IMR-90 (cell line): ENCODE measurements at regions not wholly inside any gene's neighbourhood (a gene's known extent, or its start where the extent isn't known, plus 50 kb on each side); places are given as distances from the start of the nearest gene placed in this dataset.

Experiments used
- ATAC-seq: fragments of 200-7000 bp; cut with Tn5 transposase; 2 replicates; pipeline ENCODE4 v1.9.1; 2020; ENCODE audit warnings: low read depth, mild to moderate bottlenecking, moderate library complexity
- BruUV-seq: library from RNA; stranded (reverse); fragments of 400-500 nt; replicated peaks from 2 replicates; lab custom pipeline; 2021; lab: Mats Ljungman, UMichigan
- CTCF ChIA-PET: fragments of 300-600 bp; formaldehyde crosslinking; extraction: SDS; loops from one replicate; lab custom pipeline; 2021; ENCODE audit warnings: antibody characterized with exemption; lab: Yijun Ruan, JAX
- POLR2A ChIA-PET: fragments of 300-600 bp; sonication (Branson Sonifier 250); formaldehyde crosslinking; loops from one replicate; lab custom pipeline; 2022; ENCODE audit warnings: antibody characterized with exemption; ENCODE audit not compliant: unreplicated experiment; lab: Charles Lee
- DNase-seq: peaks from one replicate; pipeline ENCODE4 v3.0.0; 2013
- H2AFZ ChIP-seq: replicated peaks from 2 replicates; pipeline ENCODE3; 2013; ENCODE audit warnings: low read length, mild to moderate bottlenecking; ENCODE audit not compliant: poor library complexity
- H2AK5ac ChIP-seq: 2 replicates; pipeline ENCODE4 v1.6.1; 2013; ENCODE audit warnings: low read depth, low read length, inconsistent platforms
- H2AK9ac ChIP-seq: replicated peaks from 2 replicates; pipeline ENCODE3; 2013; ENCODE audit warnings: mild to moderate bottlenecking, low read depth, low read length, moderate library complexity; ENCODE audit not compliant: poor library complexity
- H2BK120ac ChIP-seq: 2 replicates; pipeline ENCODE4 v1.6.1; 2013; ENCODE audit warnings: low read depth, low read length, inconsistent platforms
- H2BK15ac ChIP-seq: 3 replicates; pipeline ENCODE4 v1.6.1; 2013; ENCODE audit warnings: low read depth, low read length, inconsistent platforms
- H2BK20ac ChIP-seq: 2 replicates; pipeline ENCODE4 v1.6.1; 2013; ENCODE audit warnings: low read depth, mild to moderate bottlenecking, inconsistent platforms, low read length, moderate library complexity
- H2BK5ac ChIP-seq: 2 replicates; pipeline ENCODE4 v1.6.1; 2013; ENCODE audit warnings: mild to moderate bottlenecking, low read depth, low read length, inconsistent platforms; ENCODE audit not compliant: poor library complexity, severe bottlenecking
- H3K14ac ChIP-seq: replicated peaks from 2 replicates; pipeline ENCODE4 v1.6.1; 2013; ENCODE audit warnings: low read depth, low read length, inconsistent platforms
- H3K18ac ChIP-seq: 2 replicates; pipeline ENCODE4 v1.6.1; 2013; ENCODE audit warnings: low read depth, low read length, control low read depth
- H3K23ac ChIP-seq: 2 replicates; pipeline ENCODE4 v1.6.1; 2013; ENCODE audit warnings: low read depth, low read length, inconsistent platforms
- H3K27ac ChIP-seq: 2 replicates; pipeline ENCODE4 v1.5.1; 2013; ENCODE audit warnings: mild to moderate bottlenecking, control low read depth, low read length; ENCODE audit not compliant: insufficient read depth
- H3K27me3 ChIP-seq: 2 replicates; pipeline ENCODE4 v1.6.1; 2013; ENCODE audit warnings: low read length; ENCODE audit not compliant: control insufficient read depth, insufficient read depth
- H3K36me3 ChIP-seq: 2 replicates; pipeline ENCODE4 v1.6.1; 2013; ENCODE audit warnings: low read length, mixed read lengths; ENCODE audit not compliant: control insufficient read depth, insufficient read depth
- H3K4ac ChIP-seq: 2 replicates; pipeline ENCODE4 v1.6.1; 2013; ENCODE audit warnings: low read depth, low read length, inconsistent platforms
- H3K4me1 ChIP-seq: 2 replicates; pipeline ENCODE4 v1.6.1; 2013; ENCODE audit warnings: low read length, mixed read lengths; ENCODE audit not compliant: control insufficient read depth, insufficient read depth
- H3K4me2 ChIP-seq: 2 replicates; pipeline ENCODE4 v1.6.1; 2013; ENCODE audit warnings: low read depth, mild to moderate bottlenecking, control low read depth, low read length, moderate library complexity
- H3K4me3 ChIP-seq: 2 replicates; pipeline ENCODE4 v1.5.1; 2013; ENCODE audit warnings: low read depth, mild to moderate bottlenecking, control low read depth, low read length, moderate library complexity; ENCODE audit not compliant: insufficient read depth
- H3K56ac ChIP-seq: 2 replicates; pipeline ENCODE4 v1.6.1; 2013; ENCODE audit warnings: low read length, inconsistent platforms; ENCODE audit not compliant: insufficient read depth; ENCODE audit errors: extremely low read depth
- H3K79me1 ChIP-seq, 2 experiments: 2 replicates each; pipeline ENCODE4 v1.6.1; 2013; ENCODE audit warnings: low read length in 2 of 2, inconsistent platforms in 1 of 2, low read depth in 1 of 2
- H3K9ac ChIP-seq: 2 replicates; pipeline ENCODE4 v1.6.1; 2013; ENCODE audit warnings: low read depth, low read length, control low read depth
- H3K9me1 ChIP-seq: 2 replicates; pipeline ENCODE4 v1.6.1; 2013; ENCODE audit warnings: low read length, inconsistent platforms; ENCODE audit not compliant: insufficient read depth
- H3K9me3 ChIP-seq: 2 replicates; pipeline ENCODE4 v1.6.1; 2013; ENCODE audit warnings: low read length; ENCODE audit not compliant: control insufficient read depth, insufficient read depth
- H4K20me1 ChIP-seq: 2 replicates; pipeline ENCODE4 v1.6.1; 2013; ENCODE audit warnings: low read length, inconsistent platforms; ENCODE audit not compliant: insufficient read depth
- H4K5ac ChIP-seq: 2 replicates; pipeline ENCODE4 v1.6.1; 2013; ENCODE audit warnings: mild to moderate bottlenecking, low read depth, low read length, control low read depth
- H4K8ac ChIP-seq, 2 experiments: 2 replicates each; pipeline ENCODE4 v1.6.1; 2013; ENCODE audit warnings: low read depth in 2 of 2, low read length in 2 of 2, control low read depth in 1 of 2, inconsistent platforms in 1 of 2
- H4K91ac ChIP-seq: 2 replicates; pipeline ENCODE4 v1.6.1; 2013; ENCODE audit warnings: low read depth, low read length, inconsistent platforms; ENCODE audit not compliant: insufficient read depth
- BHLHE40 ChIP-seq: fragments of 150-350 bp; IDR thresholded peaks from 2 replicates; pipeline ENCODE4 v1.6.1; 2016; ENCODE audit warnings: mild to moderate bottlenecking, low read depth, low read length
- CEBPB ChIP-seq: IDR thresholded peaks from 2 replicates; pipeline ENCODE4 v1.6.1; 2012; ENCODE audit warnings: low read depth, low read length, improper control_type of control experiment
- CHD1 ChIP-seq: IDR thresholded peaks from 2 replicates; pipeline ENCODE4 v1.6.1; 2012; ENCODE audit warnings: low read depth, low read length, improper control_type of control experiment
- FOS ChIP-seq: fragments of 150-350 bp; IDR thresholded peaks from 2 replicates; pipeline ENCODE4 v1.6.1; 2016; ENCODE audit warnings: low read depth, low read length
- MAFK ChIP-seq: IDR thresholded peaks from 2 replicates; pipeline ENCODE4 v1.6.1; 2012; ENCODE audit warnings: low read depth, low read length, improper control_type of control experiment
- MAZ ChIP-seq: IDR thresholded peaks from 2 replicates; pipeline ENCODE4 v1.6.1; 2012; ENCODE audit warnings: low read depth, mild to moderate bottlenecking, low read length, improper control_type of control experiment, moderate library complexity, borderline replicate concordance
- MXI1 ChIP-seq: IDR thresholded peaks from 2 replicates; pipeline ENCODE4 v1.6.1; 2012; ENCODE audit warnings: low read depth, mild to moderate bottlenecking, low read length, moderate library complexity, borderline replicate concordance
- NFE2L2 ChIP-seq: fragments of 150-350 bp; IDR thresholded peaks from 2 replicates; pipeline ENCODE4 v1.6.1; 2016; ENCODE audit warnings: low read depth, mild to moderate bottlenecking, low read length
- POLR2A ChIP-seq: IDR thresholded peaks from 2 replicates; pipeline ENCODE4 v1.6.1; 2012; ENCODE audit warnings: mild to moderate bottlenecking, low read depth, low read length
- RAD21 ChIP-seq: IDR thresholded peaks from 2 replicates; pipeline ENCODE4 v1.6.1; 2012; ENCODE audit warnings: low read length, improper control_type of control experiment
- RCOR1 ChIP-seq: IDR thresholded peaks from 2 replicates; pipeline ENCODE4 v1.6.1; 2012; ENCODE audit warnings: mild to moderate bottlenecking, low read length, improper control_type of control experiment; ENCODE audit not compliant: insufficient replicate concordance
- RFX5 ChIP-seq: IDR thresholded peaks from 2 replicates; pipeline ENCODE4 v1.8.0; 2012; ENCODE audit warnings: low read depth, mild to moderate bottlenecking, low read length, moderate library complexity
- SMC3 ChIP-seq: fragments of 150-350 bp; IDR thresholded peaks from 2 replicates; pipeline ENCODE4 v1.6.1; 2016; ENCODE audit warnings: low read depth, mild to moderate bottlenecking, antibody characterized with exemption, low read length, moderate library complexity
- USF2 ChIP-seq: fragments of 150-350 bp; IDR thresholded peaks from 2 replicates; pipeline ENCODE4 v1.6.1; 2017; ENCODE audit warnings: mild to moderate bottlenecking, antibody characterized with exemption, low read length, low read depth
- WGBS, 2 experiments: methylation state at CpG; one replicate each; pipeline versions ENCODE4 v1.1.5 to v1.1.7; 2013; ENCODE audit warnings: missing lambda C conversion rate in 2 of 2; ENCODE audit not compliant: insufficient read length in 1 of 2; ENCODE audit errors: extremely low coverage in 2 of 2; 5-methylcytosine and 5-hydroxymethylcytosine counted together
- dilution Hi-C: fragments of 300-500 bp; cut with HindIII; formaldehyde crosslinking; loops from one replicate; pipeline ENCODE4 v1.14.3; 2018; ENCODE audit warnings: low sequenced_read_pairs; ENCODE audit not compliant: unreplicated experiment
- in situ Hi-C: fragments of 300-500 bp; cut with MboI; formaldehyde crosslinking; loops from 3 replicates; pipeline ENCODE4 v1.14.3; 2019; ENCODE audit warnings: low sequenced_read_pairs, inconsistent platforms, mixed read lengths
- intact Hi-C: fragments of 100-400 bp; cut with micrococcal nuclease; formaldehyde crosslinking; loops from 2 replicates; pipeline ENCODE4 v1.10.0; 2022
- TF ChIP-seq, protein P1 (sequence below): fragments of 150-350 bp; IDR thresholded peaks from 2 replicates; pipeline ENCODE4 v1.6.1; 2016; ENCODE audit warnings: low read depth, mild to moderate bottlenecking, low read length, moderate library complexity, borderline replicate concordance
- TF ChIP-seq, protein P2 (sequence below): conservative IDR thresholded peaks from 2 replicates; pipeline ENCODE4 v1.5.1; 2012; ENCODE audit warnings: mild to moderate bottlenecking, low read depth, low read length, improper control_type of control experiment

- no peak overlapping the region for H4K91ac ChIP-seq
- ChIA-PET POLR2A (no interaction called here), CTCF (no interaction called here)
- H2BK15ac ChIP-seq = no peak overlapping the region
- H4K8ac ChIP-seq = no peak overlapping the region
- no peak overlapping the region for H2AFZ ChIP-seq
- dilution Hi-C loops (no loop called here), intact Hi-C loops (no loop called here), in situ Hi-C loops (no loop called here)
- no peak overlapping the region for H3K18ac ChIP-seq
- H3K4ac ChIP-seq = no peak overlapping the region; the same call in 1 of the 2 replicates
- no peak for TF ChIP-seq POLR2A
- no peak for TF ChIP-seq CHD1
- TF ChIP-seq USF2 = no peak
- no peak for TF ChIP-seq FOS
- TF ChIP-seq RAD21 = no peak
- TF ChIP-seq, protein P1, sequence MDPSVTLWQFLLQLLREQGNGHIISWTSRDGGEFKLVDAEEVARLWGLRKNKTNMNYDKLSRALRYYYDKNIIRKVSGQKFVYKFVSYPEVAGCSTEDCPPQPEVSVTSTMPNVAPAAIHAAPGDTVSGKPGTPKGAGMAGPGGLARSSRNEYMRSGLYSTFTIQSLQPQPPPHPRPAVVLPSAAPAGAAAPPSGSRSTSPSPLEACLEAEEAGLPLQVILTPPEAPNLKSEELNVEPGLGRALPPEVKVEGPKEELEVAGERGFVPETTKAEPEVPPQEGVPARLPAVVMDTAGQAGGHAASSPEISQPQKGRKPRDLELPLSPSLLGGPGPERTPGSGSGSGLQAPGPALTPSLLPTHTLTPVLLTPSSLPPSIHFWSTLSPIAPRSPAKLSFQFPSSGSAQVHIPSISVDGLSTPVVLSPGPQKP = no peak
- TF ChIP-seq BHLHE40 = no peak
- no peak for TF ChIP-seq CEBPB
- no peak for TF ChIP-seq NFE2L2
- no peak for TF ChIP-seq MXI1
- no peak for TF ChIP-seq RCOR1
- no peak for TF ChIP-seq SMC3
- no peak for TF ChIP-seq MAFK
- no peak for TF ChIP-seq MAZ
- TF ChIP-seq, protein P2, sequence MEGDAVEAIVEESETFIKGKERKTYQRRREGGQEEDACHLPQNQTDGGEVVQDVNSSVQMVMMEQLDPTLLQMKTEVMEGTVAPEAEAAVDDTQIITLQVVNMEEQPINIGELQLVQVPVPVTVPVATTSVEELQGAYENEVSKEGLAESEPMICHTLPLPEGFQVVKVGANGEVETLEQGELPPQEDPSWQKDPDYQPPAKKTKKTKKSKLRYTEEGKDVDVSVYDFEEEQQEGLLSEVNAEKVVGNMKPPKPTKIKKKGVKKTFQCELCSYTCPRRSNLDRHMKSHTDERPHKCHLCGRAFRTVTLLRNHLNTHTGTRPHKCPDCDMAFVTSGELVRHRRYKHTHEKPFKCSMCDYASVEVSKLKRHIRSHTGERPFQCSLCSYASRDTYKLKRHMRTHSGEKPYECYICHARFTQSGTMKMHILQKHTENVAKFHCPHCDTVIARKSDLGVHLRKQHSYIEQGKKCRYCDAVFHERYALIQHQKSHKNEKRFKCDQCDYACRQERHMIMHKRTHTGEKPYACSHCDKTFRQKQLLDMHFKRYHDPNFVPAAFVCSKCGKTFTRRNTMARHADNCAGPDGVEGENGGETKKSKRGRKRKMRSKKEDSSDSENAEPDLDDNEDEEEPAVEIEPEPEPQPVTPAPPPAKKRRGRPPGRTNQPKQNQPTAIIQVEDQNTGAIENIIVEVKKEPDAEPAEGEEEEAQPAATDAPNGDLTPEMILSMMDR = no peak
- TF ChIP-seq RFX5 = no peak
- no peak overlapping the region for H2AK5ac ChIP-seq
- H3K27ac ChIP-seq = no peak overlapping the region
- no peak overlapping the region for H2BK5ac ChIP-seq
- no peak overlapping the region for H3K23ac ChIP-seq
- H4K5ac ChIP-seq = no peak overlapping the region
- WGBS, 2 experiments = no CpG with 5 or more reads among the region's 2 CpGs
- no peaks in the 10 kb centered on the region for H4K20me1 ChIP-seq
- peaks cover 4% of the 10 kb centered on the region for H3K9me1 ChIP-seq
- H3K14ac ChIP-seq = no peak overlapping the region
- H3K4me2 ChIP-seq = no peak overlapping the region
- no peaks in the 10 kb centered on the region for H3K79me1 ChIP-seq
- no peak overlapping the region for H3K4me3 ChIP-seq
- no peak for DNase-seq
- H3K56ac ChIP-seq = no peak overlapping the region
- no peaks in the 10 kb centered on the region for H3K9me3 ChIP-seq
- no TSS peak for BruUV-seq
- no peaks in the 10 kb centered on the region for H3K36me3 ChIP-seq
- H3K9ac ChIP-seq = no peak overlapping the region
- no peaks in the 10 kb centered on the region for H3K27me3 ChIP-seq
- H2BK120ac ChIP-seq = 0 out of 2 replicates have a peak overlapping the region, but pooled peaks have one; percentile 37
- H3K4me1 ChIP-seq = no peaks in the 10 kb centered on the region
- H2BK20ac ChIP-seq = 0 out of 2 replicates have a peak overlapping the region, but pooled peaks have one; percentile 36
- ATAC-seq = no peak
- H2AK9ac ChIP-seq = no peak overlapping the region
Measured at GRCh38 chr2:215742021-215742420, 271.3 kb downstream of the MREG start.
